Activated CD8-positive, alpha-beta T cell treated with anti-CD3 and anti-CD28 coated beads for 36 hours (primary cell): ENCODE measurements at regions not wholly inside any gene's neighbourhood (a gene's known extent, or its start where the extent isn't known, plus 50 kb on each side); places are given as distances from the start of the nearest gene placed in this dataset.

Experiments
- ATAC-seq: fragments of 200-7000 bp; cut with Tn5 transposase; one replicate; pipeline ENCODE4 v1.10.0; 2021; ENCODE audit warnings: mild to moderate bottlenecking, moderate library complexity
- CTCF ChIA-PET: fragments of 350-600 bp; sonication (Branson Sonifier 250); formaldehyde crosslinking; loops from one replicate; lab custom pipeline; 2021; ENCODE audit warnings: antibody characterized with exemption; lab: Charles Lee
- POLR2A ChIA-PET: fragments of 350-600 bp; sonication (Branson Sonifier 250); formaldehyde crosslinking; loops from one replicate; lab custom pipeline; 2021; ENCODE audit warnings: antibody characterized with exemption; lab: Charles Lee
- DNase-seq: peaks from one replicate; pipeline ENCODE4 v3.0.0-alpha.2; 2020
- H3K27ac Mint-ChIP-seq: one replicate; pipeline ENCODE4 v1.8.0; 2021; ENCODE audit warnings: mild to moderate bottlenecking, mixed read lengths
- H3K27me3 Mint-ChIP-seq: one replicate; pipeline ENCODE4 v1.8.0; 2021; ENCODE audit warnings: mixed read lengths
- H3K36me3 Mint-ChIP-seq: one replicate; pipeline ENCODE4 v1.8.0; 2021; ENCODE audit warnings: low read depth, mixed read lengths
- H3K4me1 Mint-ChIP-seq: one replicate; pipeline ENCODE4 v1.8.0; 2021; ENCODE audit warnings: low read depth, mixed read lengths
- H3K4me3 Mint-ChIP-seq: one replicate; pipeline ENCODE4 v1.8.0; 2021; ENCODE audit warnings: mild to moderate bottlenecking, moderate library complexity, mixed read lengths
- H3K9me3 Mint-ChIP-seq: one replicate; pipeline ENCODE4 v1.8.0; 2021; ENCODE audit warnings: mixed read lengths
- intact Hi-C: fragments of 100-400 bp; cut with micrococcal nuclease; formaldehyde crosslinking; loops from one replicate; pipeline ENCODE4 v1.10.0; 2022
- TF ChIP-seq, protein P1 (sequence below): fragments of 200-600 bp; IDR thresholded peaks from one replicate; pipeline ENCODE4 v1.8.0; 2022; ENCODE audit warnings: antibody characterized with exemption, mild to moderate bottlenecking

DNA sequence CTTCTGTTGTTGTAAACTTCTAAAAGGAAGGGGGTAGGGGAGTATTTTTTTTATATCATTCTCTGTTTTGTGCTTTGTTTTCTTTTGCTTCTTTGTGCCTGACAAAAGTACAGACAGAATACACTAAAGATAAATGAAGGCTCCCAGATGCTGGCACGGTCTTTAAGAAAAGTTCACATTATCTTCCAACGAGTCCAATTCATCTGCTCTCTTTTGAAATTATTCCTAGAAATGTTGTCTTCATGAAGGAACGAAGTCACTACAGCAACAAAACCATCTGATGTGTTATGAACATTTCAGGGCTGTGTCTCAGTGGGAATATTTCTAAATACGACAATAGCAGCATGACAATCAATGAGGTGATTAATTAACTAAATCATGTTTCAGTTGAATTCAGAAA, 813.8 kb upstream of the HTR2C start:
- ChIA-PET POLR2A (no interaction called here), CTCF (no interaction called here)
- Mint-ChIP-seq H3K36me3 (no peaks in the 10 kb centered on the region), H3K4me3 (no peak overlapping the region), H3K4me1 (no peaks in the 10 kb centered on the region), H3K27ac (no peak overlapping the region), H3K27me3 (no peaks in the 10 kb centered on the region), H3K9me3 (no peaks in the 10 kb centered on the region)
- intact Hi-C loops: no loop called here
- TF ChIP-seq, protein P1, sequence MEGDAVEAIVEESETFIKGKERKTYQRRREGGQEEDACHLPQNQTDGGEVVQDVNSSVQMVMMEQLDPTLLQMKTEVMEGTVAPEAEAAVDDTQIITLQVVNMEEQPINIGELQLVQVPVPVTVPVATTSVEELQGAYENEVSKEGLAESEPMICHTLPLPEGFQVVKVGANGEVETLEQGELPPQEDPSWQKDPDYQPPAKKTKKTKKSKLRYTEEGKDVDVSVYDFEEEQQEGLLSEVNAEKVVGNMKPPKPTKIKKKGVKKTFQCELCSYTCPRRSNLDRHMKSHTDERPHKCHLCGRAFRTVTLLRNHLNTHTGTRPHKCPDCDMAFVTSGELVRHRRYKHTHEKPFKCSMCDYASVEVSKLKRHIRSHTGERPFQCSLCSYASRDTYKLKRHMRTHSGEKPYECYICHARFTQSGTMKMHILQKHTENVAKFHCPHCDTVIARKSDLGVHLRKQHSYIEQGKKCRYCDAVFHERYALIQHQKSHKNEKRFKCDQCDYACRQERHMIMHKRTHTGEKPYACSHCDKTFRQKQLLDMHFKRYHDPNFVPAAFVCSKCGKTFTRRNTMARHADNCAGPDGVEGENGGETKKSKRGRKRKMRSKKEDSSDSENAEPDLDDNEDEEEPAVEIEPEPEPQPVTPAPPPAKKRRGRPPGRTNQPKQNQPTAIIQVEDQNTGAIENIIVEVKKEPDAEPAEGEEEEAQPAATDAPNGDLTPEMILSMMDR: no peak
- no peak for ATAC-seq
- DNase-seq: no peak

DNA sequence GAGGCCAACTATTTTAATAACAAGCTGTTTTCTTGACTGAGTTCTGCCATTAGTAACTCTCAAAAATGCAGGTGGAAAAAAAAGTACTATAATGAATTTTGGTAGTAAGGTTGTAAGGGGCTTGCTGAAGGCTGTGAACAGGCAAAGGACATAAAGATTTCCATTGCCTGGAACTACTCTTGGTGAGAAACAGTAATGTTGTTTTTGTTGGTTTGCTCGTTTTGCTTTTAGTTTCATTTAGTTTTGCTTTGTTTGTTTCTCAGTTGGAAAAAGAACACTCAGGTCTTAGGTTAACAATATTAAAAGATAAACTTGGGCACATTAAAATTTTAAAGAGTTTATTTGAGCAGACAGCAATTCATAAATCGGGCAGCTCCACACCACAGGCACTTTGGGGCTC, 824.5 kb upstream of the HTR2C start:
- no peak for DNase-seq
- no peaks in the 10 kb centered on the region for H3K36me3 Mint-ChIP-seq
- H3K4me1 Mint-ChIP-seq: no peaks in the 10 kb centered on the region
- no peak overlapping the region for H3K4me3 Mint-ChIP-seq
- H3K27ac Mint-ChIP-seq: no peak overlapping the region
- no peaks in the 10 kb centered on the region for H3K9me3 Mint-ChIP-seq
- H3K27me3 Mint-ChIP-seq: no peaks in the 10 kb centered on the region
- intact Hi-C loops: no loop called here
- TF ChIP-seq, protein P1: no peak
- CTCF ChIA-PET: no interaction called here
- ATAC-seq: no peak
- POLR2A ChIA-PET: no interaction called here

DNA sequence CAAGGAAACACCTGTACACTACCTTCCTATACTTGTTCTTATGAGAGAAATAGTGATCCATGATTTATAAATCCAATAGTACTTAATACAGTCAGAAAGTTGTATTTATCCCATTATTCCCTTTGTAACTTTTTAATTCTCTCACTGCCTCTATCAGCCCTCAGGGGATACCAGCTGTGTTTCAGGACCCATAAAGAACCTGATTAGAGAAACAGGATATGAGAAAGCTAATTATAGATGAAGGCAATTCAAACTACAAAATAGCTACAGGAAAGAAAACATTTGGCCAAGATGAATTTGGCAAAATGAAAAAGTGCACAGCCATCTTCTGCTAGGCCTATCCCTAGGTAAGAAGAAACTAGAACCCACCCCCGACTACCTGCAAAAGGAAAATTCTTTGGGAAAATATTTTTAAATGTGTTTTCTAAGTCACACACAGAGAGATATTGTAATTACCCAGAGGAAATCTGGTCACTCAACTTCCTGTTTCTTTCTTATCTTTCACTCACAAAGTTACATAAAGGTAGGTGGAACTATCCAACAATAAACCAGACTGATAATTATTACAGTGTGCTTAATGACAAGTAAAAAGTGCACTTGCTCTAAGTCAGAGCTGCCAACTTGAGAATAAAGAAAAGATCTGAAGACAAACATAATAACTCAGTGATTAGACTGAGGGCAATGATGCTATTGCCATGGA, 836.5 kb upstream of the HTR2C start:
- no peak overlapping the region for H3K27ac Mint-ChIP-seq
- ATAC-seq: no peak
- no peaks in the 10 kb centered on the region for H3K36me3 Mint-ChIP-seq
- intact Hi-C loops: no loop called here
- POLR2A ChIA-PET: no interaction called here
- CTCF ChIA-PET: no interaction called here
- no peaks in the 10 kb centered on the region for H3K9me3 Mint-ChIP-seq
- H3K4me3 Mint-ChIP-seq: no peak overlapping the region
- TF ChIP-seq, protein P1: no peak
- DNase-seq: no peak
- H3K27me3 Mint-ChIP-seq: no peaks in the 10 kb centered on the region
- H3K4me1 Mint-ChIP-seq: no peaks in the 10 kb centered on the region

DNA sequence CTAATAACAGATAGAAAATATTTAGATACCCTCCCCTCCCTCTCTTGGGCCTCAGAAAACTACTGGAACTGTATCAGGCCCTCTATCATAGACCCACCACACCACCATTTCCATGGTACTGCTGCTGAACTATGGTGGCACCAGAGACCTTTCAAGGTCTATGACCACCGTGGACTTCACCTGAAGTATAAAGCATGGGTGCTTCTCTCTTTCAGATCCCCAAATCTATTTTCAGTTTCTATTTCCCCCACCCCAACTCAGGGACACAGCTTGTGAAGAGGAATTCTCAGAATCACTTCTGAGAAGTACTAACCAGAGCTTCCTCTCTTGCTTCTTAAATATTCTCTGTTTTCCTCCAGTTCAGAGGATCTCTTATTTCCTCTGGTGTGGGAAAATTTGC, 840.8 kb upstream of the HTR2C start:
- no peak overlapping the region for H3K4me3 Mint-ChIP-seq

DNA sequence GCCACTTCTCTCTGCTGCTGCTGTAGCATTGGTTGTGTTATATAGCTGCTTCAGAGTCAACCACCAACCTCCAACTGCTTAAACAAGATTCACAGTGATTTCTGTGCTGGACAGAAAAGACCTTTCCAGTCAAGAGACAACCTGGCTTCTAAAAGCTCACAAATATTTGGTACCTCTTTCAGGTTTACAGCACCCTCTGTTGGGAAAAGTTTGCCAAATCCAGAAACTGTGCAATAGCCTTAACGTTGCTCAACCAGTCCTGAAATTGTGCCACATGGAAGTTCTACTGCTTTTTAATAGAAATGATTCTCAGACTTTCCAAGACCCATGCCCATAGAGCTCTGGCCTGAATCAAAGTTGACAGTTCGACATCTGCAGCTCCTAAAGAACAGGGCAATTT, 842.1 kb upstream of the HTR2C start:
- Mint-ChIP-seq H3K9me3 (no peaks in the 10 kb centered on the region), H3K4me3 (no peak overlapping the region), H3K27ac (no peak overlapping the region), H3K4me1 (no peaks in the 10 kb centered on the region), H3K36me3 (no peaks in the 10 kb centered on the region), H3K27me3 (no peaks in the 10 kb centered on the region)
- POLR2A ChIA-PET: no interaction called here
- TF ChIP-seq, protein P1: no peak
- CTCF ChIA-PET: no interaction called here
- intact Hi-C loops: no loop called here
- ATAC-seq (no peak), DNase-seq (no peak)

More for the DNA sequence above, 840.8 kb upstream of the HTR2C start:
- ChIA-PET POLR2A (no interaction called here), CTCF (no interaction called here)
- DNase-seq (no peak), ATAC-seq (no peak)
- H3K9me3 Mint-ChIP-seq: no peaks in the 10 kb centered on the region
- no peak overlapping the region for H3K27ac Mint-ChIP-seq
- no peaks in the 10 kb centered on the region for H3K4me1 Mint-ChIP-seq
- TF ChIP-seq, protein P1: no peak
- intact Hi-C loops: no loop called here
- no peaks in the 10 kb centered on the region for H3K27me3 Mint-ChIP-seq
- H3K36me3 Mint-ChIP-seq: no peaks in the 10 kb centered on the region
